CD4-positive, alpha-beta T cell (primary cell): ENCODE measurements at regions not wholly inside any gene's neighbourhood (a gene's known extent, or its start where the extent isn't known, plus 50 kb on each side); places are given as distances from the start of the nearest gene placed in this dataset.

Source experiments
- ATAC-seq: fragments of 200-7000 bp; cut with Tn5 transposase; one replicate; pipeline ENCODE4 v1.10.0; 2022; ENCODE audit warnings: mild to moderate bottlenecking; ENCODE audit not compliant: poor library complexity
- CTCF ChIA-PET: fragments of 350-600 bp; sonication (Branson Sonifier 250); formaldehyde crosslinking; loops from one replicate; lab custom pipeline; 2021; ENCODE audit warnings: antibody characterized with exemption, inconsistent platforms; lab: Charles Lee
- POLR2A ChIA-PET: fragments of 350-600 bp; sonication (Branson Sonifier 250); formaldehyde crosslinking; loops from one replicate; lab custom pipeline; 2021; ENCODE audit warnings: antibody characterized with exemption, inconsistent platforms; lab: Charles Lee
- DNase-seq, 14 experiments: peaks; one replicate each; pipeline ENCODE4 v3.0.0-alpha.2; 2013 to 2020; ENCODE audit warnings: mixed read lengths in 2 of 14
- H3K27ac ChIP-seq, 2 donors: one replicate each; pipeline versions ENCODE4 v1.5.1 to v1.7.0; 2013; ENCODE audit warnings: low read length in 2 of 2, low read depth in 1 of 2, mild to moderate bottlenecking in 1 of 2
- H3K27me3 ChIP-seq, 2 experiments: 1 replicate in 1 of 2; 2 replicates in 1 of 2; pipeline versions ENCODE4 v1.6.1 to v1.7.0; 2013; ENCODE audit warnings: low read length in 2 of 2, control low read depth in 1 of 2, mild to moderate bottlenecking in 1 of 2, moderate library complexity in 1 of 2; ENCODE audit not compliant: insufficient read depth in 2 of 2, control insufficient read depth in 1 of 2
- H3K36me3 ChIP-seq: one replicate; pipeline ENCODE4 v1.6.1; 2013; ENCODE audit warnings: low read length, control low read depth; ENCODE audit not compliant: insufficient read depth
- H3K4me1 ChIP-seq: one replicate; pipeline ENCODE4 v1.6.1; 2013; ENCODE audit warnings: low read length, control low read depth; ENCODE audit not compliant: insufficient read depth
- H3K4me3 ChIP-seq: one replicate; pipeline ENCODE4 v1.5.1; 2013; ENCODE audit warnings: mild to moderate bottlenecking, low read length, moderate library complexity
- H3K9me3 ChIP-seq, 2 experiments: 1 replicate in 1 of 2; 2 replicates in 1 of 2; pipeline versions ENCODE4 v1.6.1 to v1.7.0; 2013; ENCODE audit warnings: low read length in 2 of 2, mild to moderate bottlenecking in 2 of 2, control low read depth in 1 of 2, moderate library complexity in 1 of 2; ENCODE audit not compliant: control insufficient read depth in 1 of 2, insufficient read depth in 1 of 2
- H3K27ac Mint-ChIP-seq: one replicate; pipeline ENCODE4 v1.8.0; 2020; ENCODE audit warnings: mixed read lengths
- H3K27me3 Mint-ChIP-seq: one replicate; pipeline ENCODE4 v1.8.0; 2021; ENCODE audit warnings: mixed read lengths
- H3K36me3 Mint-ChIP-seq: one replicate; pipeline ENCODE4 v1.8.0; 2021; ENCODE audit warnings: low read depth, mixed read lengths
- H3K4me1 Mint-ChIP-seq: one replicate; pipeline ENCODE4 v1.8.0; 2021; ENCODE audit warnings: low read depth, mixed read lengths
- H3K4me3 Mint-ChIP-seq: one replicate; pipeline ENCODE4 v1.8.0; 2020; ENCODE audit warnings: mild to moderate bottlenecking, mixed read lengths
- H3K9me3 Mint-ChIP-seq: one replicate; pipeline ENCODE4 v1.8.0; 2020; ENCODE audit warnings: mixed read lengths
- intact Hi-C, 2 experiments: fragments of 100-400 bp; cut with DNase I in 1 of 2; cut with micrococcal nuclease in 1 of 2; formaldehyde crosslinking; loops; one replicate each; pipeline versions ENCODE4 v1.15.1 to v1.9.0; 2023 to 2025; cut with DNase I, micrococcal nuclease
- TF ChIP-seq, protein P1 (sequence below): fragments of 200-600 bp; IDR thresholded peaks from one replicate; pipeline ENCODE4 v1.8.0; 2022; ENCODE audit warnings: antibody characterized with exemption, mild to moderate bottlenecking

- H3K9me3 ChIP-seq: no peaks in the 10 kb centered on the region
- POLR2A ChIA-PET: no interaction called here
- H3K36me3 ChIP-seq: no peaks in the 10 kb centered on the region
- Mint-ChIP-seq H3K36me3 (no peaks in the 10 kb centered on the region), H3K4me1 (peaks cover 7% of the 10 kb centered on the region), H3K4me3 (no peak overlapping the region), H3K27me3 (peaks cover 4% of the 10 kb centered on the region), H3K9me3 (peaks cover 4% of the 10 kb centered on the region), H3K27ac (no peak overlapping the region)
- H3K27me3 ChIP-seq: no peaks in the 10 kb centered on the region
- TF ChIP-seq, protein P1, sequence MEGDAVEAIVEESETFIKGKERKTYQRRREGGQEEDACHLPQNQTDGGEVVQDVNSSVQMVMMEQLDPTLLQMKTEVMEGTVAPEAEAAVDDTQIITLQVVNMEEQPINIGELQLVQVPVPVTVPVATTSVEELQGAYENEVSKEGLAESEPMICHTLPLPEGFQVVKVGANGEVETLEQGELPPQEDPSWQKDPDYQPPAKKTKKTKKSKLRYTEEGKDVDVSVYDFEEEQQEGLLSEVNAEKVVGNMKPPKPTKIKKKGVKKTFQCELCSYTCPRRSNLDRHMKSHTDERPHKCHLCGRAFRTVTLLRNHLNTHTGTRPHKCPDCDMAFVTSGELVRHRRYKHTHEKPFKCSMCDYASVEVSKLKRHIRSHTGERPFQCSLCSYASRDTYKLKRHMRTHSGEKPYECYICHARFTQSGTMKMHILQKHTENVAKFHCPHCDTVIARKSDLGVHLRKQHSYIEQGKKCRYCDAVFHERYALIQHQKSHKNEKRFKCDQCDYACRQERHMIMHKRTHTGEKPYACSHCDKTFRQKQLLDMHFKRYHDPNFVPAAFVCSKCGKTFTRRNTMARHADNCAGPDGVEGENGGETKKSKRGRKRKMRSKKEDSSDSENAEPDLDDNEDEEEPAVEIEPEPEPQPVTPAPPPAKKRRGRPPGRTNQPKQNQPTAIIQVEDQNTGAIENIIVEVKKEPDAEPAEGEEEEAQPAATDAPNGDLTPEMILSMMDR: no peak
- no peak overlapping the region for H3K27ac ChIP-seq
- ATAC-seq: no peak
- H3K4me1 ChIP-seq: peaks cover 2% of the 10 kb centered on the region
- H3K4me3 ChIP-seq: no peak overlapping the region
- intact Hi-C loops: no loop called here
- no peak for DNase-seq
- CTCF ChIA-PET: no interaction called here
Observed at GRCh38 chr1:228857611-228858010, 122.3 kb downstream of the RHOU start.

GRCh38 chr1:228860911-228861831 is 125.9 kb downstream of the RHOU start:
- H3K27ac ChIP-seq: no peak overlapping the region
- H3K4me3 ChIP-seq: no peak overlapping the region
- Mint-ChIP-seq H3K27me3 (peaks cover 4% of the 10 kb centered on the region), H3K4me3 (no peak overlapping the region), H3K27ac (no peak overlapping the region), H3K36me3 (no peaks in the 10 kb centered on the region), H3K9me3 (no peaks in the 10 kb centered on the region), H3K4me1 (peaks cover 29% of the 10 kb centered on the region)
- ATAC-seq (no peak), DNase-seq (no peak)
- no peaks in the 10 kb centered on the region for H3K27me3 ChIP-seq
- ChIA-PET POLR2A (no interaction called here), CTCF (no interaction called here)
- peaks cover 19% of the 10 kb centered on the region for H3K4me1 ChIP-seq
- H3K36me3 ChIP-seq: no peaks in the 10 kb centered on the region
- TF ChIP-seq, protein P1: no peak
- H3K9me3 ChIP-seq: no peaks in the 10 kb centered on the region
- intact Hi-C loops: no loop called here

- no peaks in the 10 kb centered on the region for H3K36me3 Mint-ChIP-seq
- no peak overlapping the region for H3K27ac Mint-ChIP-seq
- no peak for DNase-seq
- ChIA-PET POLR2A (no interaction called here), CTCF (no interaction called here)
- no peaks in the 10 kb centered on the region for H3K27me3 ChIP-seq
- no peak overlapping the region for H3K27ac ChIP-seq
- H3K4me1 Mint-ChIP-seq: peaks cover 35% of the 10 kb centered on the region
- no peak for ATAC-seq
- H3K27me3 Mint-ChIP-seq: peaks cover 4% of the 10 kb centered on the region
- no peak overlapping the region for H3K4me3 ChIP-seq
- no peaks in the 10 kb centered on the region for H3K36me3 ChIP-seq
- TF ChIP-seq, protein P1: no peak
- no peak overlapping the region for H3K4me3 Mint-ChIP-seq
- intact Hi-C loops: no loop called here
- H3K9me3 ChIP-seq: no peaks in the 10 kb centered on the region
- peaks cover 19% of the 10 kb centered on the region for H3K4me1 ChIP-seq
- H3K9me3 Mint-ChIP-seq: no peaks in the 10 kb centered on the region
Observed at GRCh38 chr1:228861832-228862180, 126.5 kb downstream of the RHOU start.
